ENCODE measurements at regions not wholly inside any gene's neighbourhood (a gene's known extent, or its start where the extent isn't known, plus 50 kb on each side); places are given as distances from the start of the nearest gene placed in this dataset.
"Not testable (repeated sequence)": the region's sequence is repeated elsewhere in the genome, so short reads cannot be mapped to it uniquely, and the experiment has no call there.

- no peak for DNase-seq (ENCODE audit: low spot score)
Observed at GRCh38 chr12:5096241-5096924, 52.7 kb downstream of the KCNA5 start.

- no peak for DNase-seq (ENCODE audit: low spot score)
Observed at GRCh38 chr12:5097786-5098185, 54.1 kb downstream of the KCNA5 start.

- no peak for DNase-seq (ENCODE audit: low spot score)
Observed at GRCh38 chr12:5099136-5099535, 55.5 kb downstream of the KCNA5 start.

GRCh38 chr12:5099591-5099990, 55.9 kb downstream of the KCNA5 start:
- no peak for DNase-seq (ENCODE audit: low spot score)

GRCh38 chr12:5101686-5102085, 58.0 kb downstream of the KCNA5 start:
- no peak for DNase-seq (ENCODE audit: low spot score)

GRCh38 chr12:5102261-5102789, 58.6 kb downstream of the KCNA5 start:
- DNase-seq (ENCODE audit: low spot score), result no peak

GRCh38 chr12:5102806-5103205, 59.1 kb downstream of the KCNA5 start:
- no peak for DNase-seq (ENCODE audit: low spot score)

- DNase-seq (ENCODE audit: low spot score), result no peak
Observed at GRCh38 chr12:5110345-5110744, 66.7 kb downstream of the KCNA5 start.

- no peak for DNase-seq (ENCODE audit: low spot score)
Observed at GRCh38 chr12:5114436-5114835, 70.8 kb downstream of the KCNA5 start.

GRCh38 chr12:5121784-5122183, 78.1 kb downstream of the KCNA5 start:
- DNase-seq (ENCODE audit: low spot score), result not testable (repeated sequence)

GRCh38 chr12:5122256-5122831, 78.7 kb downstream of the KCNA5 start:
- not testable (repeated sequence) for DNase-seq (ENCODE audit: low spot score)

GRCh38 chr12:5123921-5124320, 80.2 kb downstream of the KCNA5 start:
- no peak for DNase-seq (ENCODE audit: low spot score)

GRCh38 chr12:5124401-5124800, 80.7 kb downstream of the KCNA5 start:
- no peak for DNase-seq (ENCODE audit: low spot score)

GRCh38 chr12:5134861-5135525, 91.3 kb downstream of the KCNA5 start:
- no peak for DNase-seq (ENCODE audit: low spot score)

- no peak for DNase-seq (ENCODE audit: low spot score)
Observed at GRCh38 chr12:5138256-5138655, 94.6 kb downstream of the KCNA5 start.

GRCh38 chr12:5138845-5139244, 95.2 kb downstream of the KCNA5 start:
- no peak for DNase-seq (ENCODE audit: low spot score)

GRCh38 chr12:5139751-5140150, 96.1 kb downstream of the KCNA5 start:
- no peak for DNase-seq (ENCODE audit: low spot score)

- DNase-seq (ENCODE audit: low spot score), result no peak
Observed at GRCh38 chr12:5140190-5140589, 96.5 kb downstream of the KCNA5 start.

- no peak for DNase-seq (ENCODE audit: low spot score)
Observed at GRCh38 chr12:5148880-5149279, 105.2 kb downstream of the KCNA5 start.

- no peak for DNase-seq (ENCODE audit: low spot score)
Observed at GRCh38 chr12:5154091-5154490, 110.4 kb downstream of the KCNA5 start.

- DNase-seq (ENCODE audit: low spot score), result no peak
Observed at GRCh38 chr12:5155866-5156265, 112.2 kb downstream of the KCNA5 start.

GRCh38 chr12:5160827-5161226, 117.1 kb downstream of the KCNA5 start:
- DNase-seq (ENCODE audit: low spot score), result no peak

- no peak for DNase-seq (ENCODE audit: low spot score)
Observed at GRCh38 chr12:5163661-5164060, 120.0 kb downstream of the KCNA5 start.
